ENCODE measurements at regions not wholly inside any gene's neighbourhood (a gene's known extent, or its start where the extent isn't known, plus 50 kb on each side); places are given as distances from the start of the nearest gene placed in this dataset.
"Not testable (repeated sequence)": the region's sequence is repeated elsewhere in the genome, so short reads cannot be mapped to it uniquely, and the experiment has no call there.

DNA sequence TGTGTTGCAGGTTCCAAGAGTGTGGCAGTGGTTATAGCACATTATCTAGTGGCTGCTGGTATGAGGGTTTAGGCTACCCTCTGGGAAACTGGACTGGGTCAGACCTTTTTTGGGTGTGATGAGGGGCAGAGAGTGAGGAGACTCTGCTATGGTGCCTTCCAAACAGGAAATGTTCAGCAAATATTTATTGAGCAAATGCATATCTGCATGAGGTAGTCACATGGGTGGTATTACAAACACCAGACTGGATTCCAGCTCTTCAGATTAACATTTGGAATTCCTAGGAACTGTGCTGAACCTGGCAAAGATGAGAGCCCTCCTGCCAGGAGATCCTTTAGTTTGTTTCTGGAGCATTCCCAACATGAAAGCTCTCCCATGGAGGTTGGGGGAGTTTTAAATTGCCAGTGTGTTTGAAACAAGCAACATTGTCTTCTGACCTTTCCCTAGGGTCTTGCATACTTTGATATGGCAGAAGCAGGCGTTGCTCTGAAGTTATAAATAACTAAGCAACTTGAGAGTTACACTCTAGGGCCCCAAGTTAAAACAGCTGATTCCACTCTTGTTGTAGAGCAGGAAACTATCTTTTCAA, 341.2 kb upstream of the C2CD4B start:
- no peak for DNase-seq (ENCODE audit: low read depth)

GRCh38 chr15:62509395-62509958, 344.4 kb upstream of the C2CD4B start:
- no peak for DNase-seq (ENCODE audit: low read depth)

GRCh38 chr15:62510791-62511190, 345.7 kb upstream of the C2CD4B start:
- no peak for DNase-seq (ENCODE audit: low read depth)

DNA sequence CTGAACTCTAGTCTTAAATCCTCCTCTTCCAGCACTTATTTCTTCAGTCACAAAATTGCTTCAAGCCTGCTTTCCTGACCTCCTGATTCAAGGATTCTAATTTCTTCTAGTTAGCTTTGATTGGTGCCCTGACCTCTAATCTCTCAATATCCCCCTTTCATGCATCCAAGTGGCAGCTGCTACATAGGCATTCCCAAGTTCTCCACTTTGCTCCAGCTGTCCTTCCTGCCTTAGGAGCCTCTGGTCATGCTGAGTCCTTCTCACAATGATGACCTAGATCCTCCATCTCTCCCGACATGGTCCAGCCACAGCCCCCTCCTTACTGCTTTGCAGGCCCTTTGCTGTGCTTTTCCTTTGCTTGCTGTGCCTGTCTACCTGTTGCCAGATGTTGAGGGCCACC, 347.8 kb upstream of the C2CD4B start:
- DNase-seq (ENCODE audit: low read depth): no peak

DNA sequence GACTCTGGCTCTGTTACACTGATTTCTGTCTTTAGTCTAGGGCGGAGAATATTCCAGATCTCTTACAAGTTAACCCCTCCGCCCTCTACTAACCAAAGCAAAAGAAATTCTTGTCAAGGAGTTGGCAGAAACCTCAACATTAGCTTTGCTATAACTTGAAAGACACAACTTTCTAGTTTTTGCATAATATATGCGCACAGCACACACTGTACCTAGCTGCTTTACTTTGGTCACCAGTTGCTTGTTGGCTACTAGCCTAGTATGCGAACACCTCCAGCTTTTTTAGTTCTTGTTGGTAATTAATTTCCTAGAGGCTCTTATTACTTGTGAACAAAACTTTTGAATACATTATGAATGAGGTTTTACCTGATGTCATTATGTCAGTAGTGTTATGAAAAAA, 348.8 kb upstream of the C2CD4B start:
- DNase-seq (ENCODE audit: low read depth): no peak

- no peak for DNase-seq (ENCODE audit: low read depth)
These were observed 350.8 kb upstream of the C2CD4B start for GRCh38 chr15:62515696-62516395.

DNA sequence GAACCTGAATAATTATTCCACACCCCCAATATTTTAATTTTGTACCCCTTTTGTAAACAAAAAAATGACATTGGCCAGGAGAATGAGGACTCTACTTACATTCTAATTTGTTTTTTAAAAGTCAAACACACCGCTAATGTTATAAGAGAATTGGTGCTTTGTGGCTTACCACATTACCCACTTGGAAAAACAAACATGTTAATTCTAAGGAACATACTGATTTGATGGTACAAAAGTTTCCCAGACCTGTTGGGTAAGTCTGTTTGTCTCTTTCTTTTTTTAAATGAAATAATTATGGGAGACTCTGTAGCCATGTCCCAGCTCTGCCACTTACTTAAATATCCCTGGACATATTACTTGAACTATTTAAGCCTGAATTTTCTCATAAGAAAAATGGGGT, 352.5 kb upstream of the C2CD4B start:
- no peak for DNase-seq (ENCODE audit: low read depth)

DNA sequence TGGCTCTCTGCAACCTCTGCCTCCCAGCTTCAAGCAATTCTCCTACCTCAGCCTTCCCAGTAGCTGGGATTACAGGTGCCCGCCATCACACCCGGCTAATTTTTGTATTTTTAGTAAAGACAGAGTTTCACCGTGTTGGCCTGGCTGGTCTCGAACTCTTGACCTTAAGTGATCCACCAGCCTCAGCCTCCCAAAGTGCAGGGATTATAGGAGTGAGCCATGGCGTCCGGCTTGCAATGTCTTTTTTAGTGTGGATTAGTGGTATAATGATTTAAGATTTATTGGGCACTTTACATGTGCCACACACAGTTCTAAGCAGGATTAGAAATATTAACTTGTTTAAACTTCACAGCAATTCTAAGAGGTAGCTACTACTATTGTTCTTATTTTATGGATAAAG, 353.6 kb upstream of the C2CD4B start:
- not testable (repeated sequence) for DNase-seq (ENCODE audit: low read depth)

- DNase-seq (ENCODE audit: low read depth): no peak
These were observed 354.8 kb upstream of the C2CD4B start for GRCh38 chr15:62519900-62520299.

GRCh38 chr15:62520887-62521286, 355.8 kb upstream of the C2CD4B start:
- DNase-seq (ENCODE audit: low read depth): no peak

- DNase-seq (ENCODE audit: low read depth): no peak
These were observed 356.3 kb upstream of the C2CD4B start for GRCh38 chr15:62521396-62521795.

- no peak for DNase-seq (ENCODE audit: low read depth)
These were observed 359.8 kb upstream of the C2CD4B start for GRCh38 chr15:62524848-62525247.

DNA sequence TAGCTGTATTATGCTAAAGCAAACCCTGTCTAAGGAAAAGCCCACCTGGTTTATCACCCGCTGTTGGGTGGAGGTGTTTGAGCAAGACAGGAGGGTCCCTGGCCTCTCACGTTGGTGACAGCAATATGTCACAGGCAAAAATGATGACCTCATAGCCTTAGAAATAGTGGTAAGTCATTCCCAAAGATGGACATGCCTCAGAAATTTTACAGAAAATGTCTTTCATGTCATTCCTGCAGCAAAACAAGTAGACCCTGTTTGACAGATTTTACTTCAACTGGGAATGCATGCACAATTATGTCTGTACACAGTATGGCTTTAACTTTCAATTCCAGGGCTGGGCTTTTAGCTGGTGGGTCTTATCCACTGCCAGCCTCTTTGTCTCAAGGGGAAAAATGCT, 362.3 kb upstream of the C2CD4B start:
- no peak for DNase-seq (ENCODE audit: low read depth)

- DNase-seq (ENCODE audit: low read depth): no peak
These were observed 363.4 kb upstream of the C2CD4B start for GRCh38 chr15:62528505-62528904.

DNA sequence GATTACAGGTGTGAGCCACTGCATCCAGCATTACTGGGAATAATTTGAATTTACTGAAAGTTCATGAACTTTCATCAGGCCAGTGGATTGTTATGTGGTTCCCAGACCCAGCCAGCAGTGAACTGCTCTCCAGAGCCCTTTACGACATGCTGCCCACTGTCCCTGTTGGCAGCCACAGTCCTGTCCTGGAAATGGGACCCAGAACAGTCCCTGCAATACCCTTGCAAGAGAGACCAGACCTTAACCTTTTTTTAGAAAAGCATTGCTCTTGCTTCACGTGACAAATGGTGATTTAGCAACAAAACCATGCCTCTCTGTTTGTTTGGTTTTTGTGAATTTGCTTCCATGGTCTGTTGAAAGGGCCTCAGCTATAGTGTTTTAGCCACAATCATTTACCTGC, 367.3 kb upstream of the C2CD4B start:
- no peak for DNase-seq (ENCODE audit: low read depth)

- no peak for DNase-seq (ENCODE audit: low read depth)
These were observed 368.6 kb upstream of the C2CD4B start for GRCh38 chr15:62533687-62534086.

GRCh38 chr15:62534996-62535395, 369.9 kb upstream of the C2CD4B start:
- no peak for DNase-seq (ENCODE audit: low read depth)

DNA sequence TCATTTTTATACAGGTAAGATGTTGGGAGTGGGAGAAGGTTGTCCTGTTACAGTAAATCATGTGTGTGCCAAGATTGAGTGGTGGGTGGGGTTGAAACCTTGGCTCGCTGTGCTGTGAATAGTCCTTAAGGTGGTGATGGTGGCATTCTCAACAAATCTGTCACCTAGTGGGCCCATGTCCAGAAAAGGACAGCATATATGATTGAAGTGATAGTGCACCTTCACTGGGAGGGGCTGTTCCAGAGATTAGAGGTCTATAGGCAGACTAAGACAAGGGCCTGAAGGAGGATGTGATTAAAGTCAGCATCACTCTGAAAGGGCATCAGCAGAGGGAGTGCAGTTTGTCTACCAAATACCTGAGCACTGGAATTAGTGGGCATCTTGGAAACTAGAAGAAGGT, 374.2 kb upstream of the C2CD4B start:
- no peak for DNase-seq (ENCODE audit: low read depth)

DNA sequence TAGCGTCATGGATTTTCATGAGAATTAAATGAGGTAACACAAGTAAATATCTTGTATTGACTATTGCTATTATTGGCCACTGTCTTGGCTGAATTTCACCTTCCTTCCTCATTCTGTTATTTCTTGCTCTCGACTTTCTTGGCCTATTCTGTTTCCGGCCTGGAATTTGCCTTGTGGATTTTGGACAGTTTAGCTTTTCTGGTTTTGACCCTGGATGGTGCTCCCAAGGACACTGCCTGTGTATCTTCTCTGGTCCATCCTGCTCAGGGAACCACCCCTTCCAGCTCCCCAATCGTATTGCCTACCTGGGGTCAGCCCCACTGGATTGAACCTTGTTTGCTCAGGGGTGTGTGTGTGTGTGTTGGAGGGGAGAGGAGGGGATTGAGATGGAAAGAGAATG, 376.2 kb upstream of the C2CD4B start:
- no peak for DNase-seq (ENCODE audit: low read depth)

DNA sequence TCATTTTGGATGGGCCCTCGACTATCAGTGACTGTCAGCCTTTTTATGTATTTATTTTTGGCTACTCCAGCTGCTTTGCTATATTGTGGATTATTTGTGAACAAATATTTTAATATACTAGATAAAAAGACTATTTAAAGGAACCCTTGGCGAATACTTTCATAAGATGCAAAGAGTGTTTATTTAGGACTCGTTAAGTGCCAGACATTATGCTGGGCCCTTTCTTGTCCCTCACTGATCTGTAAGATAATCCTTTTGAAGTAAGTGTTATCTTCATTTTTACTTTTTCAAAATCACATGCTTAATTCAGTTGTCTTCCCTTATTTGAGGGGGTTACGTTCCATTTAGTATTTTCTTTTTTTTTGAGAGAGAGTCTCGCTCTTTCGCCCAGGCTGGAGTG, 376.8 kb upstream of the C2CD4B start:
- no peak for DNase-seq (ENCODE audit: low read depth)

- DNase-seq (ENCODE audit: low read depth): no peak
These were observed 379.4 kb upstream of the C2CD4B start for GRCh38 chr15:62544446-62544845.

DNA sequence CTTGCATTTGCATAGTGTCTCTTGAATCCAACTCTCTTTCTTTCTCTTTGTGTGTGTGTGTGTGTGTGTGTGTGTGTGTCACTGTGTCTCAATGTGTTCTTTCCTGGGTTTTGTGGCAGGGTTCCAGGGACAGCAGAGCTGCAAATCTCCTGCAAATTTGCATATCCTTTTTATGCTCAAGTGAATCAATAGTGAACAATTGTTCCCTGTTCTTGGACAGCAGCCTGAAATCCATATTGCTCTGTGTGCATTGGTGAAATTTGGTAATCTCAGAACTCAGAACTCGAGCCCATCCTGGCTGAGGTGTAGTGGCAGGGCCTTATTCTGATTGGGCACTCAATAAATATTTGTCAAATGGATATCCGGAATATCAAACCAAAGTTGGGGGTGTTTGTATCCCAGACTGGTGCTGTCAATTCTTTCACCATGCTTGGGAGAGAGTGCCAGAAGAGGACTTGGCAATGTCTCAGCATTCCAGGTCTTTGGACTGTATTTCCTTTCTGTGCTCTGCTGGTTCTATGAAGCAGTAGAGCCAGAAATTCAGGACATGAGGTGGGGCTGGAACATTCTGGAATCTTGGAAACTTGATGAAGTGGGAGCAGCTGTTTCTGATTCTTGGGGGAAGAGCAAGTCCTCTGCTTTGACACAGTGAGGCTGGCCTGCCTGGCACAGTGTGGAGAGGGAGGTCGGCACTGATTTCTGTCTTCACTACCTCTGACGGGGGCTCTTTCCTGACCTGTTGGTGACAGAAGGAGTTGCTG, 380.6 kb upstream of the C2CD4B start:
- DNase-seq (ENCODE audit: low read depth): no peak

DNA sequence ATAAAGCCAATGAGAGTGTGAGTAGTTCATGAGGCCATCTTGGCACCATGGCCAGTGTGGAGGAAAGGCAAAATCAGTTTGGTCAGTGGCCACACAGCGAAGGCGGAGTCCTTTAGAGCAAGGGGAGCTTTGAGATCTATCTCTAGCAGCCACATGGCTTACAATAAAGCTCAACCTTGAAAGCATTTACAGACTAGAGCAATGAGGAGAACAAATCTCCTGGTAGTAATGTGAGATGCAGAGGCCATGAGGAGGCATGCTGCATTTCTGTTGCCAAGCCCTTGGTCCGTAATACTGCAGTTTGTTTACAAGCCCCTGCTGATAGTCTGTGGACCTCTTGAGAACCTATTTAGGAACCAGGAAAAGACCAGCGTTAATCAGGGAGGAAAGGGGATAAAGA, 381.5 kb upstream of the C2CD4B start:
- no peak for DNase-seq (ENCODE audit: low read depth)
